Uterus (tissue), 3 donors: ENCODE measurements at regions not wholly inside any gene's neighbourhood (a gene's known extent, or its start where the extent isn't known, plus 50 kb on each side); places are given as distances from the start of the nearest gene placed in this dataset.

Source experiments
- DNase-seq, 2 donors: peaks; one replicate each; pipeline ENCODE4 v3.0.0-alpha.2; 2019 to 2020
- H3K27ac ChIP-seq, 2 donors: fragments of 200-600 bp; sonication (generic); 1 replicate in 1 of 2; 2 replicates in 1 of 2; pipeline ENCODE4 v1.5.1; 2016 to 2018
- H3K27me3 ChIP-seq, 2 donors: fragments of 200-600 bp; sonication (generic); one replicate each; pipeline ENCODE4 v1.5.1; 2018 to 2019; ENCODE audit warnings: control low read depth in 1 of 2
- H3K36me3 ChIP-seq, 2 donors: fragments of 200-600 bp; sonication (generic); one replicate each; pipeline ENCODE4 v1.5.1; 2019; ENCODE audit warnings: control low read depth in 1 of 2
- H3K4me1 ChIP-seq, 2 donors: fragments of 200-600 bp; sonication (generic); one replicate each; pipeline ENCODE4 v1.5.1; 2018 to 2019; ENCODE audit warnings: control low read depth in 1 of 2
- H3K4me3 ChIP-seq, 2 donors: fragments of 200-600 bp; sonication (generic); 1 replicate in 1 of 2; 2 replicates in 1 of 2; pipeline ENCODE4 v1.5.1; 2018 to 2019; ENCODE audit warnings: mild to moderate bottlenecking in 1 of 2
- H3K9me3 ChIP-seq, 2 donors: fragments of 200-600 bp; sonication (generic); one replicate each; pipeline ENCODE4 v1.5.1; 2019; ENCODE audit warnings: control low read depth in 1 of 2
- CTCF ChIP-seq, 4 experiments: fragments of 200-600 bp in 2 of 4; fragments of 450-650 bp in 2 of 4; sonication (generic) in 2 of 4; IDR thresholded peaks; one replicate each; pipeline ENCODE4 v1.5.1; 2016 to 2019; ENCODE audit warnings: antibody characterized with exemption in 4 of 4, mild to moderate bottlenecking in 2 of 4, moderate library complexity in 1 of 4
- POLR2A ChIP-seq, 2 donors: fragments of 450-650 bp; IDR thresholded peaks; one replicate each; pipeline ENCODE4 v1.6.1; 2016; ENCODE audit warnings: antibody characterized with exemption in 2 of 2, mild to moderate bottlenecking in 1 of 2, moderate library complexity in 1 of 2
- intact Hi-C: fragments of 100-400 bp; cut with DNase I; formaldehyde crosslinking; loops from one replicate; pipeline ENCODE4 v1.15.1; 2023; ENCODE audit warnings: low total_unique reads
- donor health status: DM: yes; HTN: yes; CAD: no.

- H3K4me3 ChIP-seq = no peak overlapping the region
- no peak for TF ChIP-seq CTCF (IDR thresholded peaks at IDR 0.05)
- no peaks in the 10 kb centered on the region for H3K36me3 ChIP-seq
- intact Hi-C loops = no loop called here
- no peaks in the 10 kb centered on the region for H3K9me3 ChIP-seq
- H3K4me1 ChIP-seq = no peaks in the 10 kb centered on the region
- H3K27ac ChIP-seq = no peak overlapping the region
- no peak for DNase-seq
- no peaks in the 10 kb centered on the region for H3K27me3 ChIP-seq
These were observed 303.4 kb downstream of the MZT1 start for GRCh38 chr13:72424059-72424458.

- TF ChIP-seq POLR2A (IDR thresholded peaks at IDR 0.05) = no peak
- no peak for TF ChIP-seq CTCF (IDR thresholded peaks at IDR 0.05)
- intact Hi-C loops = no loop called here
- Histone ChIP-seq H3K4me3 (no peak overlapping the region), H3K4me1 (no peaks in the 10 kb centered on the region), H3K36me3 (no peaks in the 10 kb centered on the region), H3K9me3 (no peaks in the 10 kb centered on the region), H3K27me3 (no peaks in the 10 kb centered on the region), H3K27ac (no peak overlapping the region)
- DNase-seq = no peak
These were observed 311.6 kb downstream of the MZT1 start for GRCh38 chr13:72415817-72416216.

- no peaks in the 10 kb centered on the region for H3K4me1 ChIP-seq
- DNase-seq = no peak
- no peaks in the 10 kb centered on the region for H3K36me3 ChIP-seq
- H3K4me3 ChIP-seq = no peak overlapping the region
- TF ChIP-seq POLR2A (IDR thresholded peaks at IDR 0.05) (no peak), CTCF (IDR thresholded peaks at IDR 0.05) (no peak)
- no peak overlapping the region for H3K27ac ChIP-seq
- intact Hi-C loops = no loop called here
- no peaks in the 10 kb centered on the region for H3K27me3 ChIP-seq
- H3K9me3 ChIP-seq = no peaks in the 10 kb centered on the region
These were observed 314.9 kb downstream of the MZT1 start for GRCh38 chr13:72412481-72412880.

GRCh38 chr13:72405441-72405840 is 322.0 kb downstream of the MZT1 start:
- TF ChIP-seq POLR2A (IDR thresholded peaks at IDR 0.05) (no peak), CTCF (IDR thresholded peaks at IDR 0.05) (no peak)
- Histone ChIP-seq H3K27me3 (no peaks in the 10 kb centered on the region), H3K4me1 (no peaks in the 10 kb centered on the region), H3K36me3 (no peaks in the 10 kb centered on the region), H3K9me3 (no peaks in the 10 kb centered on the region), H3K4me3 (no peak overlapping the region), H3K27ac (no peak overlapping the region)
- intact Hi-C loops = no loop called here
- DNase-seq = no peak

- no peak overlapping the region for H3K27ac ChIP-seq
- DNase-seq = no peak
- TF ChIP-seq POLR2A (IDR thresholded peaks at IDR 0.05) (no peak), CTCF (IDR thresholded peaks at IDR 0.05) (no peak)
- no peaks in the 10 kb centered on the region for H3K4me1 ChIP-seq
- no peaks in the 10 kb centered on the region for H3K9me3 ChIP-seq
- H3K4me3 ChIP-seq = no peak overlapping the region
- intact Hi-C loops = no loop called here
- no peaks in the 10 kb centered on the region for H3K27me3 ChIP-seq
- no peaks in the 10 kb centered on the region for H3K36me3 ChIP-seq
These were observed 323.9 kb downstream of the MZT1 start for GRCh38 chr13:72403396-72404010.
